ENCODE measurements at regions not wholly inside any gene's neighbourhood (a gene's known extent, or its start where the extent isn't known, plus 50 kb on each side); places are given as distances from the start of the nearest gene placed in this dataset.
"Not testable (repeated sequence)": the region's sequence is repeated elsewhere in the genome, so short reads cannot be mapped to it uniquely, and the experiment has no call there.

DNA sequence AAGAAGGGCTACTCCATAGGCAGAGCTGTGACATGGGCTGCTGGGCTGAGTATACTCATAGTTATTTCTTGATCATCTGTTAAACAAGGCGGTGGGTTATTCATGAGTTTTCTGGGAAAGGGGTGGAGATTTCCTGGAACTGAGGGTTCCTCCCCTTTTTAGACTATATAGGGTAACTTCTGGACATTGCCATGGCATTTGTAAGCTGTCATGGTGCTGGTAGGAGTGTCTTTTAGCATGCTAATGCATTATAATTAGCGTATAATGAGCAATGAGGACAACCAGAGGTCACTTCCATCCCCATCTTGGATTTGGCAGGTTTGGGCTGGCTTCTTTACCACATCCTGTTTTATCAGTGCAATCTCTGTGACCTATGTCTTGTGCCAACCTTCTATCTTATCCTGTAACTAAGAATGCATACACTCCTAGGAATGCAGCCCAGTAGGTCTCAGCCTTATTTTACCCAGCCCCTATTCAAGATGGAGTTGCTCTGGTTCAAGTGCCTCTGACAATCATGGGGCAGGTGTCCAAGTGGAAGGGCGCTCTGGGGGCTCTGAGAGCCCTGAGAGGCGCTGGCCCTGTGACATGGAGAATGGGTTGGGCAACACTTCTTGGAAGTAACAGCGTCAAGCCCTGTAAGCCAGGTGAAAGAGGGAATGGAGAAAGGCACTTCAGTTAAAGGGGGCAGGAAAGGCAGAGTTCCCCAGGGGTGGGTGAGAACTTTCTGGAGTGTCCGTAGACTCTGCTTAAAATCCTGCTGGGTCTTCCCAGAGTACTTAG lies 354.2 kb upstream of the SULF2 start:
- H3K4me1 Mint-ChIP-seq (ENCODE audit: low read depth) = no peaks in the 10 kb centered on the region
- no peaks in the 10 kb centered on the region for H3K9me3 Mint-ChIP-seq
- peaks cover 11% of the 10 kb centered on the region for H3K27me3 Mint-ChIP-seq
- POLR2A ChIA-PET = no interaction called here
- CTCF ChIA-PET = no interaction called here
- no peak for DNase-seq
- no peak overlapping the region for H3K4me3 Mint-ChIP-seq
- no peak overlapping the region for H3K27ac Mint-ChIP-seq
- no peaks in the 10 kb centered on the region for H3K36me3 Mint-ChIP-seq
- intact Hi-C loops (cut with micrococcal nuclease) = no loop called here

DNA sequence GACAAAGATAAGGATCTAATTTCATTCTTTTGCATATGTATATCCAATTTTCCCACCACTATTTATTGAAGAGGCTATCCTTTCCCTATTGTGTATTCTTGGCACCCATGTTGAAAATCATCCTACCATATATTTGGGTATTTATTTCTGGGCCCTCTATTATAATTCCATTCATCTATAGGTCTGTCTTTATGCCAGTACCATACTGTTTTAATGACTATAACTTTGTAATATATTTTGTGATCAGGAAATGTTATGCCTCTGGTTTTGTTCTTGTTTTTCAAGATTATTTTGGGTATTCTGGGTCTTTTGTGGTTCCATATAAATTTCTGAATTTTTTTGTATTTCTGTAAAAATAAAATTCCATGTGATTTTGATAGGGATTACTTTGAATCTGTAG lies 347.6 kb upstream of the SULF2 start:
- Mint-ChIP-seq H3K4me1 (ENCODE audit: low read depth) (no peaks in the 10 kb centered on the region), H3K27ac (no peak overlapping the region), H3K4me3 (no peak overlapping the region), H3K9me3 (peaks cover 8% of the 10 kb centered on the region), H3K27me3 (peaks cover 10% of the 10 kb centered on the region), H3K36me3 (no peaks in the 10 kb centered on the region)
- intact Hi-C loops (cut with micrococcal nuclease) = no loop called here
- CTCF ChIA-PET = no interaction called here
- no peak for DNase-seq
- POLR2A ChIA-PET = no interaction called here

DNA sequence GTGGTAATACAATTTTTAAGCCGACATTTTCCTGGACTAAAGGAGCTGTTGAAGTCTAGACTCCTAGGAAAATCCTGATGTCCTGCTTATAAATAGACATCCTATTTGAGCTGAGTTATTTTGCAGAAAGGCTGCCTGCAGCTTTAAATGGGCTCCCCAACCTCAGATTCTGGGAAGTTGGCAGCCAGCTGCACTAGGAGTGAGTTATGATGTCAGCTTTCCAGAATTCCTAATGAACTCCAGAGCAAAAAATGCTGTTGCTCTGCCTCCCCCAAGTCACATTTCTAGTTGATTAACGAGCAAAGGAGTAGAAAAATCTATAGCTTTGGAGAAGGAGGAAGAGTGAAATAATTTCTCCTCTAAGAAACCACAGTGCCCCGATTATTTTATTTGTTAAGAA lies 346.3 kb upstream of the SULF2 start:
- Mint-ChIP-seq H3K27ac (no peak overlapping the region), H3K9me3 (peaks cover 8% of the 10 kb centered on the region), H3K36me3 (no peaks in the 10 kb centered on the region), H3K4me3 (no peak overlapping the region), H3K27me3 (peaks cover 7% of the 10 kb centered on the region), H3K4me1 (ENCODE audit: low read depth) (no peaks in the 10 kb centered on the region)
- ChIA-PET CTCF (no interaction called here), POLR2A (no interaction called here)
- intact Hi-C loops (cut with micrococcal nuclease) = no loop called here
- no peak for DNase-seq

DNA sequence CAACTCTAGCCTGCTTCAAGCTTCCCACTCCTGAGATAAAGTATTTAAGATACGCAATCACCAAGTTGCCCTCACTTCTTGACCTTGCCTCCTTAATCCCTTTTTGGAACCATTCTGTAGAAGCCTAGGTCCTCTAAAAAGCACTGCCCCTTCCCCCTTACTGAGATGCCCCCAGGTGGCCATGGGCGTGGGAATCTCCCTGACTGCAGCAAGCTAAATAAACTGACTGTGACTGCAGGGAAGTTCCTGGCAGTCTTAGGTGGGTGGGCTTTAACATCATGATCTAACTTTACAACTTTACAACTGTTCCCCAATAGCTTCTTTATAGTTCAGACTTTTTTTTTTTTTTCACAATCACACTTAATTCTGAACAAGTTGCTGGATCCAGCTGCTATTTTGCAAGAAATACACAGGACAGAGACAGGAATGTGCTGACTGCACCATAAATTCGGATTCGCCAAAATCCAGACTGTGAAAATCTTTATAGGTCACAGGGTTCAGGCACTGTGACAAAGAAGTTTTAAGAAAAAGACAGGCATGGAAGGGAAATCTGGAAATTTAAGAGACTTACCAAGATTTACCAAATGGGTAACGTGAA lies 344.2 kb upstream of the SULF2 start:
- Mint-ChIP-seq H3K4me3 (no peak overlapping the region), H3K36me3 (no peaks in the 10 kb centered on the region), H3K27ac (no peak overlapping the region), H3K27me3 (peaks cover 7% of the 10 kb centered on the region), H3K9me3 (peaks cover 8% of the 10 kb centered on the region), H3K4me1 (ENCODE audit: low read depth) (no peaks in the 10 kb centered on the region)
- ChIA-PET POLR2A (no interaction called here), CTCF (interaction anchor here (0.6 kb wide), 1 partner anchor 26 kb away, joined by 6 read pairs; no protein-coding TSS in a partner anchor)
- intact Hi-C loops (cut with micrococcal nuclease) = no loop called here
- no peak for DNase-seq

DNA sequence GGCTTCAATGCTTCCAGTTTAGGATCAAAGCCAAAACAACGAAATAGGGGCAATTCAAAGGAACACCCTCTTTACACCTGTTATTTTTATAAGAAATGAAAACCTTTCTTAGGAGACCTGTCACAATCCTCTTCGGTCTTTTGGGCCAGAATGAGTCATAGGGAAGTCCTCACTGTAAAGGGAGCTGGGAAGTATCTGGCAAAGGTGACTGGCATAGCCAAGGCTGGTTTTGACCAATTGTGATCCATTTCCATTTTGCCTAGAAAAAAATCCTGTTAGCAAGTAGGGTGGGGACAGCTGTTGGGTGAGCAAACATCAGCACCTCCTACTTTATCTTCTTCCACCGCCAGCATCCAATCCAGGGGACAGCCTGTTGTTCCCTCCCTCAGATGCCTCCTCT lies 343.2 kb upstream of the SULF2 start:
- no peak overlapping the region for H3K4me3 Mint-ChIP-seq
- no peaks in the 10 kb centered on the region for H3K36me3 Mint-ChIP-seq
- DNase-seq = no peak
- intact Hi-C loops (cut with micrococcal nuclease) = no loop called here
- no peaks in the 10 kb centered on the region for H3K4me1 Mint-ChIP-seq (ENCODE audit: low read depth)
- CTCF ChIA-PET = no interaction called here
- H3K9me3 Mint-ChIP-seq = peaks cover 8% of the 10 kb centered on the region
- no peak overlapping the region for H3K27ac Mint-ChIP-seq
- POLR2A ChIA-PET = no interaction called here
- peaks cover 4% of the 10 kb centered on the region for H3K27me3 Mint-ChIP-seq

DNA sequence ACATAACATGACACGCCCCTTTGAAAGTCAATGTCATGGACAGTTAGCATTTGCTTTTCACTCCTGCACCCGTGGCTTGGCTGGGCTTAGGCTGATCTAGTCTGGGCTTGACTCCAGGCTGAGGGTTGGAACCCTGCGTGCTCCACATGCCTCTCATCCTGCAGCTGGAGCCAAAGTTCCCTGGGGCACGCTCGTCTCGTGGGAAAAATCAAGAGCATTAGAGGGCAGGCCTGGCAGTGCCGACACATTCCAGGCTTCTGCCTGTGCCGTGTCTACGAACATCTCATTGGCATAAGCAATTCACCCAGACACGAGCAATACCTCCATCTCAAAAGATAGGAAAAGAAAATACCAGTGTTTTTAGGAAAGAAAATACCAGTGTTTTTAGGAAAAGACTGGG lies 342.7 kb upstream of the SULF2 start:
- DNase-seq; H3K9me3 Mint-ChIP-seq; H3K27me3 Mint-ChIP-seq; H3K36me3 Mint-ChIP-seq; H3K4me1 Mint-ChIP-seq (ENCODE audit: low read depth); intact Hi-C loops (cut with micrococcal nuclease); H3K4me3 Mint-ChIP-seq; POLR2A ChIA-PET; CTCF ChIA-PET; H3K27ac Mint-ChIP-seq: not testable (repeated sequence)

DNA sequence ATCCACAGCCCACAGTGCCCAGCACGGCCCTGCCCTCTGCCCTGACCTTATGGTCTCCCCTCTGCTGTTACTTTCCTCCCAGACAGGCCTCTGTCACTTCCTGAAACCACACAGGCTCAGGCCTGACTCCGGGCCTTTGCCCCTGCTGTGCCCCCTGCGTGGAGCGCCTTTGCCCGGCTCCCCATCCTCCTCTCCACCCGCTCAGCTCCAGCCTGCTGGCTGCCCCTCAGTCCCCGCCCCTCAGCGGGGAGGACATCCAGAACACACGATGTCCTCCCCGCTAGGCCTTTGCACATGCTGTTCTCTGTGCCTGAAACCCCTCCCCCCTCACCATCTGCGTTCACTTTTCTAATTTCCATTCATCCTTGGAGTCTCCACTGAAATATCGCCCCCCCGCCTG lies 341.9 kb upstream of the SULF2 start:
- CTCF ChIA-PET; intact Hi-C loops (cut with micrococcal nuclease); H3K4me1 Mint-ChIP-seq (ENCODE audit: low read depth); H3K36me3 Mint-ChIP-seq; H3K9me3 Mint-ChIP-seq; H3K4me3 Mint-ChIP-seq; POLR2A ChIA-PET; DNase-seq; H3K27me3 Mint-ChIP-seq; H3K27ac Mint-ChIP-seq: not testable (repeated sequence)

DNA sequence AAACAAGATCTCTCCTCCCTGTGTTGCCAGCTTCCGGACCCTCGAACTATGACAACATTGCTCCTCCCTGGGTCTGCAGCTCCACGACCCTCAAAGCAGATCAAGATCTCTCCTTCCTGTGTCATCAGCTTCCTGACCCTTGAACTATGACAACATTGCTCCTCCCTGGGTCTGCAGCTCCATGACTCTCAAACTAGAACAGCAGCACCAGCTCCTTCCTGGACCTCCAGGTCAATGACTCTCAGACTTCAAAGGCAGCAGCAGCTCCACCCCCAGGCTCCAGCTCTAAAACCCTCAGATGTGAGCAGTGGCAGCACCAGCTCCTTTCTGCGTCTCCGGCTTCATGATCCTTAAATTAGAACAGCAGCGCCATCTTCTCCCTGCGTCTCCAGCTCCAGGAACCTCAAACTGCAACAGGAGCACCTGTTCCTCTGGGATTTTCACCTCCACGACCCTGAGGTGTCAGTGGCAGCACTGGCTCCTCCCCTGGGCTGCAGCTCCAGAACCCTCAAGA lies 341.0 kb upstream of the SULF2 start:
- CTCF ChIA-PET = no interaction called here
- intact Hi-C loops (cut with micrococcal nuclease) = no loop called here
- H3K9me3 Mint-ChIP-seq = no peaks in the 10 kb centered on the region
- H3K4me1 Mint-ChIP-seq (ENCODE audit: low read depth) = no peaks in the 10 kb centered on the region
- no peak overlapping the region for H3K27ac Mint-ChIP-seq
- H3K4me3 Mint-ChIP-seq = no peak overlapping the region
- DNase-seq = no peak
- POLR2A ChIA-PET = interaction anchor here (0.7 kb wide), 1 partner anchor 10 kb away, joined by 3 read pairs; no protein-coding TSS in a partner anchor
- H3K27me3 Mint-ChIP-seq = no peaks in the 10 kb centered on the region
- H3K36me3 Mint-ChIP-seq = no peaks in the 10 kb centered on the region

DNA sequence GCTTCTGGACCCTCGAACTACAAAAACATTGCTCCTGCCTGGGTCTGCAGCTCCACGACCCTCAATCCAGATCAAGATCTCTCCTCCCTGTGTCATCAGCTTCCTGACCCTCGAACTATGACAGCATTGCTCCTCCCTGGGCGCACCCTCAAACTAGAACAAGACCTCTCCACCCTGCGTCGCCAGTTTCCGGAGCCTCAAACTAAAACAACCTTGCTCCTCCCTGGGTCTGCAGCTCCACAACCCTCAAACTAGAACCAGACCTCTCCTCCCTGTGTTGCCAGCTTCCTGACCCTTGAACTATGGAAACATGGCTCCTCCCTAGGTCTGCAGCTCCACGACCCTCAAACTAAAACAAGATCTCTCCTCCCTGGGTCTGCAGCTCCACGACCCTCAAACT lies 339.7 kb upstream of the SULF2 start:
- POLR2A ChIA-PET = no interaction called here
- H3K4me1 Mint-ChIP-seq (ENCODE audit: low read depth) = no peaks in the 10 kb centered on the region
- CTCF ChIA-PET = interaction anchor here (0.7 kb wide), 1 partner anchor 451 kb away, joined by 5 read pairs; no protein-coding TSS in a partner anchor
- no peaks in the 10 kb centered on the region for H3K27me3 Mint-ChIP-seq
- intact Hi-C loops (cut with micrococcal nuclease) = no loop called here
- H3K4me3 Mint-ChIP-seq = no peak overlapping the region
- DNase-seq = no peak
- H3K9me3 Mint-ChIP-seq = no peaks in the 10 kb centered on the region
- no peaks in the 10 kb centered on the region for H3K36me3 Mint-ChIP-seq
- no peak overlapping the region for H3K27ac Mint-ChIP-seq

DNA sequence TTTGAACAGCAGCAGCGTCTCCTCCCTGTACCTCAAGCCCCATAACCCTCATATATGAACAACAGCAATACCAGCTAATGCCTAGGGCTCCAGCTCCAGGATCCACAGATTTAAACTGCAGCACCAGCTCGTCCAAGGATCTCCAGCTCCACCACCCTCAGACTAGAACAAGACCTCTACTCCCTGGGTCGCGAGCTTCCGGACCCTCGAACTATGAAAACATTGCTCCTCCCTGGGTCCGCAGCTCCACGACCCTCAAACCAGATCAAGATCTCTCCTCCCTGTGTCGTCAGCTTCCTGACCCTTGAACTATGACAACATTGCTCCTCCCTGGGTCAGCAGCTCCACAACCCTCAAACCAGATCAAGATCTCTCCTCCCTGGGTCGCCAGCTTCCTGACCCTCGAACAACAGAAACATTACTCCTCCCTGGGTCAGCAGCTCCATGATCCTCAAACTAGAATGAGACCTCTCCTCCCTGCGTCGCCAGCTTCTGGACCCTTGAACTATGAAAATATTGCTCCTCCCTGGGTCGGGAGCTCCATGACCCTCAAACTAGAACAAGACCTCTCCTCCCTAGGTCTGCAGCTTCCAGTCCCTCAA lies 339.0 kb upstream of the SULF2 start:
- no peak overlapping the region for H3K27ac Mint-ChIP-seq
- CTCF ChIA-PET = no interaction called here
- no peaks in the 10 kb centered on the region for H3K36me3 Mint-ChIP-seq
- no peaks in the 10 kb centered on the region for H3K4me1 Mint-ChIP-seq (ENCODE audit: low read depth)
- no peaks in the 10 kb centered on the region for H3K9me3 Mint-ChIP-seq
- intact Hi-C loops (cut with micrococcal nuclease) = no loop called here
- no peak for DNase-seq
- H3K27me3 Mint-ChIP-seq = no peaks in the 10 kb centered on the region
- no peak overlapping the region for H3K4me3 Mint-ChIP-seq
- POLR2A ChIA-PET = no interaction called here

DNA sequence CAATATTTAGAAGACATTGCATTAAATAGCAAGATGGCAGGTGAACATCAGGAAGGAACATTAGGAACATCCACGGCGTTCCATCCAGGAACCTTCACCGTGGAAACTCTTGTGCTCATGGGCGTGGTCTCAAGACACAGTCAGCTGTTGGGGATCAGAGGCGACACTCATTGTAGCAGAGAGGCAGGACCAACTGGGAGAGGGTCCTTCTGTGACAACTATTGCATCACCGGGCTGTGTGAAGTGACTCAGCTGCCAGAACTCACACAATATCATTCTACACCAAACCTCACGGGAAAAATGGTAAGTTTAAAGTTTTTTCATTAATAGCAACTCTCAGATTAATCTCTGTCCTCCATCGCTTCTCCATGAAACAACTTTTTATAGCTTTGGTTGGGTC lies 334.8 kb upstream of the SULF2 start:
- no peak overlapping the region for H3K27ac Mint-ChIP-seq
- peaks cover 7% of the 10 kb centered on the region for H3K27me3 Mint-ChIP-seq
- no peaks in the 10 kb centered on the region for H3K4me1 Mint-ChIP-seq (ENCODE audit: low read depth)
- no peaks in the 10 kb centered on the region for H3K36me3 Mint-ChIP-seq
- CTCF ChIA-PET = no interaction called here
- POLR2A ChIA-PET = no interaction called here
- H3K9me3 Mint-ChIP-seq = no peaks in the 10 kb centered on the region
- H3K4me3 Mint-ChIP-seq = no peak overlapping the region
- intact Hi-C loops (cut with micrococcal nuclease) = no loop called here
- no peak for DNase-seq

DNA sequence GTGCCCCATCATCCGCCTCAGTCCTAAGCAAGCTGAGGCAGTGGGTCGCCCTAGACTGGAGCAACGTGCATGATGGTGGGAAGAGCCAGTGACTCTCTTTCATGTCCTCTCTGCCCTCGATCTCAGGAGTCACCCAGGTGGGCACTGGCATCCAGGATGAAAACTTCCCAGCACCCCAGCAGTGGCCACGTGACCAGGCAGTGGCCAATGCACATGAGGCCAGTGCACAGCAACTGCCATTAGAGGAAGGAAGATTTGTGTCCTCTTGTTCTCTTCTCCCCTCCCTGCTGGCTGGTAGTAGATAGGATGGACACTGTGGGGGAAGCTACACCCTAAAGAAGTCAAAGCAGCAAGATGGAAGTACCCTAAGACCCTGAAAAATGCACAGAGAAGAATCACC lies 334.1 kb upstream of the SULF2 start:
- H3K27ac Mint-ChIP-seq; H3K36me3 Mint-ChIP-seq; CTCF ChIA-PET; H3K9me3 Mint-ChIP-seq; intact Hi-C loops (cut with micrococcal nuclease); H3K4me1 Mint-ChIP-seq (ENCODE audit: low read depth); DNase-seq; H3K4me3 Mint-ChIP-seq; POLR2A ChIA-PET: not testable (repeated sequence)
- peaks cover 14% of the 10 kb centered on the region for H3K27me3 Mint-ChIP-seq

DNA sequence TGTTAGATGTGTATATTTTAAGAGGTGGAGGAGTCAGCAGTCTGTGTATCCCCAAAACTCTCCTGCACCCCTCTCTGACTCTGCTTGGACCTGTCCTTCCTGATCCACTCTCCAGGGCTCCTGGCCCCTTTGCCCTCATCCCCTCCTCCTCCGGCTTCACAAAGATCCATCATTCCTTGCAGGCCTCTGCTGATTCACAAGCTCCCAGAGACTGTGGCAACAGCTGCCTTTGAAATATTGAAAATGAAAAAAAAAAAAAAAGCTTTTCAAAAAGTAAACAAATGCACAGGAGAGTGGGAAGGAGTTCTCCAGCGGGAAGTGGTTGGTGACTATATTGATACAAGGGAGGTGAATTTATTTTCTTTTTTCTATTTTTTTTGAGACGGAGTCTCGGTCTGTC lies 330.2 kb upstream of the SULF2 start:
- intact Hi-C loops (cut with micrococcal nuclease) = no loop called here
- ChIA-PET CTCF (no interaction called here), POLR2A (interaction anchor here (0.6 kb wide), 1 partner anchor 1300 kb away, joined by 3 read pairs; no protein-coding TSS in a partner anchor)
- Mint-ChIP-seq H3K36me3 (no peaks in the 10 kb centered on the region), H3K27me3 (peaks cover 17% of the 10 kb centered on the region), H3K27ac (no peak overlapping the region), H3K9me3 (no peaks in the 10 kb centered on the region), H3K4me3 (no peak overlapping the region), H3K4me1 (ENCODE audit: low read depth) (no peaks in the 10 kb centered on the region)
- no peak for DNase-seq

All from activated CD4-positive, alpha-beta memory T cell treated with anti-CD3 and anti-CD28 coated beads for 36 hours (primary cell).